Spleen (tissue), 7 donors: ENCODE measurements at regions not wholly inside any gene's neighbourhood (a gene's known extent, or its start where the extent isn't known, plus 50 kb on each side); places are given as distances from the start of the nearest gene placed in this dataset.

ENCODE experiments used
- POLR2A ChIP-seq, 3 donors: fragments of 450-650 bp; IDR thresholded peaks; one replicate each; pipeline ENCODE4 v1.5.1; 2017; ENCODE audit warnings: antibody characterized with exemption in 3 of 3, mild to moderate bottlenecking in 1 of 3
- POLR2AphosphoS5 ChIP-seq, 3 donors: sonication (generic); formaldehyde crosslinking; IDR thresholded peaks; one replicate each; pipeline ENCODE4 v1.5.1; 2017; ENCODE audit warnings: antibody characterized with exemption in 3 of 3
- TF ChIP-seq, protein P1 (sequence below), 11 experiments: fragments of 200-600 bp in 7 of 11; fragments of 450-650 bp in 4 of 11; sonication (generic) in 4 of 11; IDR thresholded peaks in 8 of 11; conservative IDR thresholded peaks in 3 of 11; 1 replicate in 7 of 11; 2 replicates in 4 of 11; pipeline versions ENCODE4 v1.4.0 to v1.8.0; 2016 to 2021; ENCODE audit warnings: antibody characterized with exemption in 11 of 11, inconsistent platforms in 4 of 11, mild to moderate bottlenecking in 1 of 11
- donor health status: DM: no; HTN: no; CAD: no; lungs with moderate emphysema.
- donor health status: DM: no; HTN: no; CAD: no.
- donor health status: DM: no; HTN: no; CAD: no.

GRCh38 chr4:165631208-165631894 is 241.7 kb upstream of the TLL1 start:
- TF ChIP-seq, protein P1, sequence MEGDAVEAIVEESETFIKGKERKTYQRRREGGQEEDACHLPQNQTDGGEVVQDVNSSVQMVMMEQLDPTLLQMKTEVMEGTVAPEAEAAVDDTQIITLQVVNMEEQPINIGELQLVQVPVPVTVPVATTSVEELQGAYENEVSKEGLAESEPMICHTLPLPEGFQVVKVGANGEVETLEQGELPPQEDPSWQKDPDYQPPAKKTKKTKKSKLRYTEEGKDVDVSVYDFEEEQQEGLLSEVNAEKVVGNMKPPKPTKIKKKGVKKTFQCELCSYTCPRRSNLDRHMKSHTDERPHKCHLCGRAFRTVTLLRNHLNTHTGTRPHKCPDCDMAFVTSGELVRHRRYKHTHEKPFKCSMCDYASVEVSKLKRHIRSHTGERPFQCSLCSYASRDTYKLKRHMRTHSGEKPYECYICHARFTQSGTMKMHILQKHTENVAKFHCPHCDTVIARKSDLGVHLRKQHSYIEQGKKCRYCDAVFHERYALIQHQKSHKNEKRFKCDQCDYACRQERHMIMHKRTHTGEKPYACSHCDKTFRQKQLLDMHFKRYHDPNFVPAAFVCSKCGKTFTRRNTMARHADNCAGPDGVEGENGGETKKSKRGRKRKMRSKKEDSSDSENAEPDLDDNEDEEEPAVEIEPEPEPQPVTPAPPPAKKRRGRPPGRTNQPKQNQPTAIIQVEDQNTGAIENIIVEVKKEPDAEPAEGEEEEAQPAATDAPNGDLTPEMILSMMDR (IDR thresholded peaks at IDR 0.05 in 8 of 11, conservative IDR thresholded peaks at IDR 0.05 in 3 of 11): no peak
- TF ChIP-seq POLR2A (IDR thresholded peaks at IDR 0.05) (no peak), POLR2AphosphoS5 (IDR thresholded peaks at IDR 0.05) (no peak)
